ENCODE measurements at regions not wholly inside any gene's neighbourhood (a gene's known extent, or its start where the extent isn't known, plus 50 kb on each side); places are given as distances from the start of the nearest gene placed in this dataset.

- TF ChIP-seq CTCF (IDR thresholded peaks at IDR 0.05; ENCODE audit: insufficient read depth, low read length, poor library complexity, severe bottlenecking) (no peak), EZH2phosphoT487 (conservative IDR thresholded peaks at IDR 0.05; ENCODE audit: low read length) (no peak)
These were observed 264.2 kb downstream of the ALG10 start for GRCh38 chr12:34286483-34286882.
